ENCODE measurements at regions not wholly inside any gene's neighbourhood (a gene's known extent, or its start where the extent isn't known, plus 50 kb on each side); places are given as distances from the start of the nearest gene placed in this dataset.

DNA sequence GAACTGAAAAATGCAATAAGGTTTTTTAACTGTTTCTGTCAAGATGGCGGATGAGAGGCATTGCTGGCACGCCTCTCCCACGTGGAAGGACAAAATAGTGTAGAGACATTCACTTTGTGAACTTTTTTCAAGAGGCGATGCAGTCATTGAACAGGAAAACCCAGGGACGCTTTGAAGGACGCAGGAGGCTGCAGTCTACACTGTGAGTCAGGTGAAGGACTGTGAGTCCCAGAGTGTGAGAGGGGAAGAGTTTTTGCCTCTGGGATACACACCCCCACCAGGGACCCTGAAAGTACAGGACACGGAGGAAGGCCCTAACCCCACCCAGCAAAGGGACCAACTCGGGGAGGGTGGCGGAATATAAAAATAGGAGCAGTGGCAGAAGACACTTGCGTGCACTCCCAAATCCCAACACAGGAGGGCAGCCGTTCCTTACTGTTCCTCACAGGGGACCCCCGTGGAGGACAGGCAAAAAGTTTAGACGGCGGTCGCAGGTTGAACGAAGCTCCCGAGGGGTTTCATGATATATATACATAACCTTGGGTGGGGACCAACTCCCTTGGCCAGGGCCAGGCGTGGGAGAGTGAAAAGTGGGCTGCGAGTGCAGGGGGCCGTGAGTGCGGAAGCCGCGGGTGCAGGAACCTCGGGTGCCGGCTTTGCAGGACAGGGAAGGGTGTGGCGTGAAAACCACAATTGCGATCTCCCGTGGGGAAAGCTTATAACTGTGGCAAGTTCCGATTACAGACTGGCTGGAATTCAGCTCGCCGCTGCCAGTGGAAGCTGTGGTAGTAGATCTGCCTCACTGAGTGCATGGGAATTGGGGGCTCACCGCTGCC lies 82.0 kb upstream of the ALOX12 start:
- Histone ChIP-seq H3K36me3 (replicated peaks in 1 of 2) (no peaks in the 10 kb centered on the region), H3K27me3 (no peaks in the 10 kb centered on the region), H3K4me3 (no peak overlapping the region), H3K4me1 (replicated peaks in 1 of 2) (peaks cover 0 to 5% of the 10 kb centered on the region in 2 donors), H3K27ac (no peak overlapping the region), H3K9me3 (replicated peaks in 1 of 3) (no peaks in the 10 kb centered on the region)
- 21 to 29% (median 25%) methylated on average over 24 to 32 of the region's 32 CpGs for WGBS, 4 donors
- intact Hi-C loops (cut with DNase I) = loop anchor here (5.0 kb wide), 2 partner anchors 93 to 108 kb away; partner anchors contain the start of gene BCL6B (in 1 of the 2)
- TF ChIP-seq, protein P1, sequence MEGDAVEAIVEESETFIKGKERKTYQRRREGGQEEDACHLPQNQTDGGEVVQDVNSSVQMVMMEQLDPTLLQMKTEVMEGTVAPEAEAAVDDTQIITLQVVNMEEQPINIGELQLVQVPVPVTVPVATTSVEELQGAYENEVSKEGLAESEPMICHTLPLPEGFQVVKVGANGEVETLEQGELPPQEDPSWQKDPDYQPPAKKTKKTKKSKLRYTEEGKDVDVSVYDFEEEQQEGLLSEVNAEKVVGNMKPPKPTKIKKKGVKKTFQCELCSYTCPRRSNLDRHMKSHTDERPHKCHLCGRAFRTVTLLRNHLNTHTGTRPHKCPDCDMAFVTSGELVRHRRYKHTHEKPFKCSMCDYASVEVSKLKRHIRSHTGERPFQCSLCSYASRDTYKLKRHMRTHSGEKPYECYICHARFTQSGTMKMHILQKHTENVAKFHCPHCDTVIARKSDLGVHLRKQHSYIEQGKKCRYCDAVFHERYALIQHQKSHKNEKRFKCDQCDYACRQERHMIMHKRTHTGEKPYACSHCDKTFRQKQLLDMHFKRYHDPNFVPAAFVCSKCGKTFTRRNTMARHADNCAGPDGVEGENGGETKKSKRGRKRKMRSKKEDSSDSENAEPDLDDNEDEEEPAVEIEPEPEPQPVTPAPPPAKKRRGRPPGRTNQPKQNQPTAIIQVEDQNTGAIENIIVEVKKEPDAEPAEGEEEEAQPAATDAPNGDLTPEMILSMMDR (IDR thresholded peaks at IDR 0.05) = peak; percentile 68 to 93 (median 81)
- TF ChIP-seq POLR2A (IDR thresholded peaks at IDR 0.05) = no peak
- DNase-seq = peak; percentile 49 to 85 (median 74)

DNA sequence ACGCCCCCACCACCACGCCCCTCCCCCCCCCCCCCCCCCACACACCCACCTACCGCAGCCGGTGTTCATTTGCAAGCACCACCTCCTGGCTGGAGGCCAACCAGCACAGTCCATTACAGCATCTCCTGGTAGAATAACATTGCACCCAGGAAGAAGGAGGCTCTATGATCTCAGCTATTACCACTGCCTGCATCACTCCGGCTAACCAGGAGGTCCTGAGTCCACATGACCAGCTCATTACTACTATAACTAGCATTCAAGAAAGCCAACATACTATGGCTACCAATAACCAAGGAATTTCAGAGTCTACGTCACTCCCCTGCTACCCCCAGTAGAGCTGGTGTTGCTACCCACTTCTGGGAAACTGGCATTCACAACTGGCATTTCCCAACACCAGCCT lies 81.1 kb upstream of the ALOX12 start:
- H3K4me3 ChIP-seq = no peak overlapping the region
- WGBS, 4 donors = 39 to 74% (median 47%) methylated on average over 3 to 6 of the region's 6 CpGs
- H3K27me3 ChIP-seq = no peaks in the 10 kb centered on the region
- H3K4me1 ChIP-seq (replicated peaks in 1 of 2) = peaks cover 0 to 5% of the 10 kb centered on the region in 2 donors
- no peak for TF ChIP-seq POLR2A (IDR thresholded peaks at IDR 0.05)
- TF ChIP-seq, protein P1 (IDR thresholded peaks at IDR 0.05) = no peak
- no peaks in the 10 kb centered on the region for H3K36me3 ChIP-seq (replicated peaks in 1 of 2)
- H3K9me3 ChIP-seq (replicated peaks in 1 of 3) = no peaks in the 10 kb centered on the region
- intact Hi-C loops (cut with DNase I) = loop anchor here (5.0 kb wide), 2 partner anchors 93 to 108 kb away; partner anchors contain the start of gene BCL6B (in 1 of the 2)
- DNase-seq = peak in 1 of 7 donors; percentile 5
- H3K27ac ChIP-seq = no peak overlapping the region

DNA sequence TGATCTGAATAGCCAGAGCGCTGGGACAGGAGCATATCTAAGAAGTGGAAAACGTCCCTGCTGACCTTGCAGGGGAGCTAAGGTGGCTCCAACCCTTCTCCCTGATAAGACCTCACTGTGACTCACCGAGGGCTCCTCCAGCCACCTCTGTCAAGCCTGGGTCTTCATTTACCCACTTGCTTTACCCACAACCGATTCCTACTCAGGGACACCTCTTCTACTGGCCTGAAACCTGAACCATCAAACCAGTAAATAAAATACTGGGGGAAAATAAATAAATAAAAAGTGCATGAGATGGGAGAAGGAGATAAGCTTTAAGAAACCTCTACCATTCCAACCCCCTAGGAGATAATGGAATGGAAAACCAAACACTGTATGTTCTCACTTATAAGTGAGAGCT lies 80.2 kb upstream of the ALOX12 start:
- Histone ChIP-seq H3K36me3 (replicated peaks in 1 of 2) (no peaks in the 10 kb centered on the region), H3K9me3 (replicated peaks in 1 of 3) (no peaks in the 10 kb centered on the region), H3K4me3 (no peak overlapping the region), H3K27me3 (no peaks in the 10 kb centered on the region), H3K27ac (no peak overlapping the region), H3K4me1 (replicated peaks in 1 of 2) (peaks cover 0 to 5% of the 10 kb centered on the region in 2 donors)
- TF ChIP-seq, protein P1 (IDR thresholded peaks at IDR 0.05) = no peak
- TF ChIP-seq POLR2A (IDR thresholded peaks at IDR 0.05) = no peak
- WGBS, 4 donors = 60 to 79% (median 63%) methylated on average over 4 of the region's 4 CpGs
- intact Hi-C loops (cut with DNase I) = no loop called here
- DNase-seq = no peak

DNA sequence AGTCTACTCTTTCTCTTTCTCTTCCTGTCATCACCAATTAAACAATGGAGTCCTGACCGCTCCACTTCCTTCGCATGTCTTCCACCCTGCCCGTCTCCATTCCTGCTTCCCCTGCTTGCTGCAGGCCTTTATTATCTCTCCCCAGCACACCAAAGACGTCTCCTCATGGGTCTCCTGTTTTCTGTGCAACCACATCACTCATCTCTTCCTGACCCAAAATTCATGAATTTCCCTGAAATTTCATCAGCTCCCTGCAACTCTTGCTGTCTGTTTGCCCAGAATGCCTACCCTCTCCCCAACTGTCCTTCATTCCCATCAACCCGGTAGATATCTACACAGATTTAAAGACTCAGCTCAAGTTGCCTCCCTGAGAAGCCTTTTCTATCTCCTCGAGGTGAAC lies 76.7 kb upstream of the ALOX12 start:
- H3K4me3 ChIP-seq = no peak overlapping the region
- H3K9me3 ChIP-seq (replicated peaks in 1 of 3) = no peaks in the 10 kb centered on the region
- no peak for DNase-seq
- H3K27me3 ChIP-seq = no peaks in the 10 kb centered on the region
- H3K36me3 ChIP-seq (replicated peaks in 1 of 2) = no peaks in the 10 kb centered on the region
- 69 to 77% (median 71%) methylated on average over 6 of the region's 6 CpGs for WGBS, 4 donors
- TF ChIP-seq, protein P1 (IDR thresholded peaks at IDR 0.05) = no peak
- no peak for TF ChIP-seq POLR2A (IDR thresholded peaks at IDR 0.05)
- intact Hi-C loops (cut with DNase I) = no loop called here
- no peak overlapping the region for H3K27ac ChIP-seq
- peaks cover 0 to 2% of the 10 kb centered on the region in 2 donors for H3K4me1 ChIP-seq (replicated peaks in 1 of 2)

Data from adrenal gland (tissue), 9 donors.